ENCODE measurements at regions not wholly inside any gene's neighbourhood (a gene's known extent, or its start where the extent isn't known, plus 50 kb on each side); places are given as distances from the start of the nearest gene placed in this dataset.
A peak's percentile ranks its signal among the peaks of the same experiment; 100 is the strongest.
"Not testable (repeated sequence)": the region's sequence is repeated elsewhere in the genome, so short reads cannot be mapped to it uniquely, and the experiment has no call there.

- no peak for ATAC-seq
Observed at GRCh38 chr2:83273322-83273721, 1185.8 kb downstream of the SUCLG1 start.

GRCh38 chr2:83261591-83262136, 1197.4 kb downstream of the SUCLG1 start:
- no peaks in the 10 kb centered on the region for H3K27me3 ChIP-seq
- DNase-seq: no peak
- H3K36me3 ChIP-seq: no peaks in the 10 kb centered on the region
- H3K4me1 ChIP-seq: no peaks in the 10 kb centered on the region
- FAIRE-seq: no peak
- peak in 2 of 4 donors; percentile 47 to 52 for ATAC-seq
- TF ChIP-seq, protein P1, sequence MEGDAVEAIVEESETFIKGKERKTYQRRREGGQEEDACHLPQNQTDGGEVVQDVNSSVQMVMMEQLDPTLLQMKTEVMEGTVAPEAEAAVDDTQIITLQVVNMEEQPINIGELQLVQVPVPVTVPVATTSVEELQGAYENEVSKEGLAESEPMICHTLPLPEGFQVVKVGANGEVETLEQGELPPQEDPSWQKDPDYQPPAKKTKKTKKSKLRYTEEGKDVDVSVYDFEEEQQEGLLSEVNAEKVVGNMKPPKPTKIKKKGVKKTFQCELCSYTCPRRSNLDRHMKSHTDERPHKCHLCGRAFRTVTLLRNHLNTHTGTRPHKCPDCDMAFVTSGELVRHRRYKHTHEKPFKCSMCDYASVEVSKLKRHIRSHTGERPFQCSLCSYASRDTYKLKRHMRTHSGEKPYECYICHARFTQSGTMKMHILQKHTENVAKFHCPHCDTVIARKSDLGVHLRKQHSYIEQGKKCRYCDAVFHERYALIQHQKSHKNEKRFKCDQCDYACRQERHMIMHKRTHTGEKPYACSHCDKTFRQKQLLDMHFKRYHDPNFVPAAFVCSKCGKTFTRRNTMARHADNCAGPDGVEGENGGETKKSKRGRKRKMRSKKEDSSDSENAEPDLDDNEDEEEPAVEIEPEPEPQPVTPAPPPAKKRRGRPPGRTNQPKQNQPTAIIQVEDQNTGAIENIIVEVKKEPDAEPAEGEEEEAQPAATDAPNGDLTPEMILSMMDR (IDR thresholded peaks at IDR 0.05): no peak
- H3K4me3 ChIP-seq: no peak overlapping the region
- H3K9me3 ChIP-seq: no peaks in the 10 kb centered on the region
- intact Hi-C loops (cut with DNase I): no loop called here
- 25 to 26% methylated on average over 1 of the region's 1 CpG for WGBS, 2 donors
- no peak overlapping the region for H3K27ac ChIP-seq

More at GRCh38 chr2:83273322-83273721, 1185.8 kb downstream of the SUCLG1 start:
- no peak overlapping the region for H3K4me3 ChIP-seq
- intact Hi-C loops (cut with DNase I): no loop called here
- FAIRE-seq: no peak
- H3K36me3 ChIP-seq: no peaks in the 10 kb centered on the region
- H3K4me1 ChIP-seq: no peaks in the 10 kb centered on the region
- no peaks in the 10 kb centered on the region for H3K27me3 ChIP-seq
- no peaks in the 10 kb centered on the region for H3K9me3 ChIP-seq
- no peak overlapping the region for H3K27ac ChIP-seq
- TF ChIP-seq, protein P1 (IDR thresholded peaks at IDR 0.05): no peak
- DNase-seq: no peak

DNA sequence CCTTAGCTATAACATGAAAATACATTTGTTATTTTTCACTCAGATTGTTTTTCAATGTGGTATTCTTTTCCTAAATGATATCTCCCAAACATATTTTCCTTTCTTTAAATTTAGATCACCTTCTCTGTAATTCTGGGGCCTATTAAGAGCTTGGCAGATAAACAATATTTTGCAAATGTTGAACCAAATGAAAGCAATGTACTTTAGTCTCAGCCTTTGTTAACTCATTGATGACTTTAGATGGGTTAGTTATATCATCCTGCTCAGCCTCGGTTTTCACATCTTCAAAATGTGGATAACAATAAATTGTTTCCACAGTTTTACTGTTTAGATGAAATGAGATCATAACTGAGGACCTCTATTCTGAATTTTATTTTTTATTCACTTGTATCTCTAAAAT, 1205.2 kb downstream of the SUCLG1 start:
- no peaks in the 10 kb centered on the region for H3K4me1 ChIP-seq
- no peak overlapping the region for H3K4me3 ChIP-seq
- intact Hi-C loops (cut with DNase I): no loop called here
- WGBS, 2 donors: 66 to 79% methylated on average over 1 of the region's 1 CpG
- H3K27ac ChIP-seq: no peak overlapping the region
- H3K27me3 ChIP-seq: no peaks in the 10 kb centered on the region
- no peaks in the 10 kb centered on the region for H3K36me3 ChIP-seq
- FAIRE-seq (no peak), ATAC-seq (no peak), DNase-seq (no peak)
- TF ChIP-seq, protein P1 (IDR thresholded peaks at IDR 0.05): no peak
- H3K9me3 ChIP-seq: no peaks in the 10 kb centered on the region

DNA sequence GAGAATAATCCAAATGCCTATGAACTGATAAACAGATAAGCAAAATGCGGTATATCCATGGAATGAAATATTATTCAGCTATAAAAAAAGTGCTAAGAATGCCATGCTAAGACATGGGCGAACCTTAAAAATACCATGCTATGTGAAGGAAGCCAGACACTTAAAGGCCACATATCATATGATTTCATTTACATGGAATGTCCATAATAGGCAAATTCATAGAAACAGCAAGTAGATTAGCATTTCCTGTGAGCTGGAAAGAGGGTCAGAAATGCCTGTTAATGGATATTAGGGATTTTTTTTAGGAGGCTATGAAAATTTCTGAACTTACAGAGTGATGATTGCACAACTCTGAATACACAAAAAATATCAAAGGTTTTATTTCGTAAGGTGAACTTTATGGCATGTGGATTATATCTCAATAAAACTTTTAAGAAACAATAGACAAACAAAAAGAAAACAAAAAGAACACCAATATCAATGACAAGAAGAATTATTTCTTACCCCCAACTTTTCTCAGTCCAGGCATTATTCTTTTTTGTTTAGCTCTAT, 1207.7 kb downstream of the SUCLG1 start:
- TF ChIP-seq, protein P1 (IDR thresholded peaks at IDR 0.05): no peak
- no peak for FAIRE-seq
- 75 to 83% methylated on average over 3 of the region's 3 CpGs for WGBS, 2 donors
- H3K36me3 ChIP-seq: no peaks in the 10 kb centered on the region
- intact Hi-C loops (cut with DNase I): no loop called here
- DNase-seq: no peak
- no peaks in the 10 kb centered on the region for H3K9me3 ChIP-seq
- H3K4me1 ChIP-seq: no peaks in the 10 kb centered on the region
- no peak overlapping the region for H3K4me3 ChIP-seq
- no peaks in the 10 kb centered on the region for H3K27me3 ChIP-seq
- no peak for ATAC-seq
- no peak overlapping the region for H3K27ac ChIP-seq

- H3K27me3 ChIP-seq; H3K36me3 ChIP-seq; H3K9me3 ChIP-seq; FAIRE-seq; H3K27ac ChIP-seq; H3K4me3 ChIP-seq; intact Hi-C loops (cut with DNase I); ATAC-seq; H3K4me1 ChIP-seq: not testable (repeated sequence)
- 87 to 92% methylated on average over 28 to 30 of the region's 30 CpGs for WGBS, 2 donors
- DNase-seq: peak in 1 of 6 donors; percentile 54
Observed at GRCh38 chr2:83245806-83246537, 1213.1 kb downstream of the SUCLG1 start.

Data from pancreas (tissue), 10 donors.